ENCODE measurements at regions not wholly inside any gene's neighbourhood (a gene's known extent, or its start where the extent isn't known, plus 50 kb on each side); places are given as distances from the start of the nearest gene placed in this dataset.
"Not testable (repeated sequence)": the region's sequence is repeated elsewhere in the genome, so short reads cannot be mapped to it uniquely, and the experiment has no call there.

GRCh38 chr4:22609951-22610525, 82.7 kb upstream of the GBA3 start:
- not testable (repeated sequence) for H3K27ac Mint-ChIP-seq; H3K4me1 Mint-ChIP-seq; H3K27me3 Mint-ChIP-seq; H3K9me3 Mint-ChIP-seq; ATAC-seq (replicated peaks); H3K36me3 Mint-ChIP-seq; H3K4me3 Mint-ChIP-seq; DNase-seq

GRCh38 chr4:22614114-22614513, 78.6 kb upstream of the GBA3 start:
- Mint-ChIP-seq H3K9me3 (peaks cover 0 to 3% of the 10 kb centered on the region in 2 donors), H3K27ac (no peak overlapping the region)

GRCh38 chr4:22616516-22616915, 76.2 kb upstream of the GBA3 start:
- Mint-ChIP-seq H3K36me3 (no peaks in the 10 kb centered on the region), H3K27ac (no peak overlapping the region), H3K9me3 (peaks cover 1 to 6% of the 10 kb centered on the region in 2 donors), H3K4me1 (no peaks in the 10 kb centered on the region), H3K27me3 (no peaks in the 10 kb centered on the region), H3K4me3 (no peak overlapping the region)
- ATAC-seq (replicated peaks) (no peak), DNase-seq (no peak)

More at GRCh38 chr4:22614114-22614513, 78.6 kb upstream of the GBA3 start:
- H3K4me3 Mint-ChIP-seq: no peak overlapping the region
- ATAC-seq (replicated peaks) (no peak), DNase-seq (no peak)
- no peaks in the 10 kb centered on the region for H3K4me1 Mint-ChIP-seq
- no peaks in the 10 kb centered on the region for H3K27me3 Mint-ChIP-seq
- H3K36me3 Mint-ChIP-seq: no peaks in the 10 kb centered on the region

- H3K4me1 Mint-ChIP-seq; H3K27me3 Mint-ChIP-seq; H3K27ac Mint-ChIP-seq; ATAC-seq (replicated peaks); DNase-seq; H3K36me3 Mint-ChIP-seq; H3K4me3 Mint-ChIP-seq; H3K9me3 Mint-ChIP-seq: not testable (repeated sequence)
Measured at GRCh38 chr4:22620144-22620543, 72.6 kb upstream of the GBA3 start.

GRCh38 chr4:22621970-22622369, 70.8 kb upstream of the GBA3 start:
- not testable (repeated sequence) for H3K36me3 Mint-ChIP-seq, H3K4me1 Mint-ChIP-seq, H3K27ac Mint-ChIP-seq, H3K9me3 Mint-ChIP-seq, DNase-seq, H3K4me3 Mint-ChIP-seq, H3K27me3 Mint-ChIP-seq
- peak in 1 of 2 donors; percentile 12 for ATAC-seq (replicated peaks)

- H3K27me3 Mint-ChIP-seq; ATAC-seq (replicated peaks); H3K27ac Mint-ChIP-seq; H3K36me3 Mint-ChIP-seq; DNase-seq; H3K9me3 Mint-ChIP-seq; H3K4me3 Mint-ChIP-seq: not testable (repeated sequence)
- H3K4me1 Mint-ChIP-seq: peaks cover 5 to 13% of the 10 kb centered on the region in 2 donors
Measured at GRCh38 chr4:22624002-22624401, 68.7 kb upstream of the GBA3 start.

GRCh38 chr4:22625311-22625710, 67.4 kb upstream of the GBA3 start:
- H3K4me3 Mint-ChIP-seq: no peak overlapping the region

GRCh38 chr4:22627851-22628250, 64.9 kb upstream of the GBA3 start:
- not testable (repeated sequence) for ATAC-seq (replicated peaks); H3K27me3 Mint-ChIP-seq
- peaks cover 5 to 13% of the 10 kb centered on the region in 2 donors for H3K4me1 Mint-ChIP-seq

More at GRCh38 chr4:22625311-22625710, 67.4 kb upstream of the GBA3 start:
- DNase-seq (no peak), ATAC-seq (replicated peaks) (no peak)
- no peak overlapping the region for H3K27ac Mint-ChIP-seq
- no peaks in the 10 kb centered on the region for H3K36me3 Mint-ChIP-seq
- peaks cover 3 to 4% of the 10 kb centered on the region in 2 donors for H3K9me3 Mint-ChIP-seq
- no peaks in the 10 kb centered on the region for H3K27me3 Mint-ChIP-seq
- H3K4me1 Mint-ChIP-seq: peaks cover 5 to 13% of the 10 kb centered on the region in 2 donors

GRCh38 chr4:22630161-22630975, 62.4 kb upstream of the GBA3 start:
- DNase-seq; H3K9me3 Mint-ChIP-seq; H3K27me3 Mint-ChIP-seq; H3K36me3 Mint-ChIP-seq; ATAC-seq (replicated peaks); H3K4me3 Mint-ChIP-seq; H3K27ac Mint-ChIP-seq: not testable (repeated sequence)
- peaks cover 5 to 13% of the 10 kb centered on the region in 2 donors for H3K4me1 Mint-ChIP-seq

More at GRCh38 chr4:22627851-22628250, 64.9 kb upstream of the GBA3 start:
- not testable (repeated sequence) for DNase-seq, H3K36me3 Mint-ChIP-seq, H3K27ac Mint-ChIP-seq, H3K4me3 Mint-ChIP-seq, H3K9me3 Mint-ChIP-seq

GRCh38 chr4:22631167-22631566, 61.6 kb upstream of the GBA3 start:
- H3K4me1 Mint-ChIP-seq: peaks cover 5 to 13% of the 10 kb centered on the region in 2 donors
- H3K27me3 Mint-ChIP-seq, H3K27ac Mint-ChIP-seq, H3K36me3 Mint-ChIP-seq, H3K9me3 Mint-ChIP-seq, H3K4me3 Mint-ChIP-seq: not testable (repeated sequence)
- DNase-seq: peak; percentile 20
- ATAC-seq (replicated peaks): peak; percentile 73 to 80

GRCh38 chr4:22634541-22635181, 58.1 kb upstream of the GBA3 start:
- DNase-seq: no peak

GRCh38 chr4:22635182-22635549, 57.6 kb upstream of the GBA3 start:
- H3K9me3 Mint-ChIP-seq; ATAC-seq (replicated peaks); H3K36me3 Mint-ChIP-seq; H3K4me3 Mint-ChIP-seq; H3K4me1 Mint-ChIP-seq; H3K27ac Mint-ChIP-seq; H3K27me3 Mint-ChIP-seq; DNase-seq: not testable (repeated sequence)

More at GRCh38 chr4:22634541-22635181, 58.1 kb upstream of the GBA3 start:
- peaks cover 0 to 3% of the 10 kb centered on the region in 2 donors for H3K9me3 Mint-ChIP-seq
- H3K27ac Mint-ChIP-seq: no peak overlapping the region
- H3K27me3 Mint-ChIP-seq: no peaks in the 10 kb centered on the region
- no peak overlapping the region for H3K4me3 Mint-ChIP-seq
- ATAC-seq (replicated peaks): peak in 1 of 2 donors; percentile 31
- no peaks in the 10 kb centered on the region for H3K36me3 Mint-ChIP-seq
- H3K4me1 Mint-ChIP-seq: no peaks in the 10 kb centered on the region

GRCh38 chr4:22635692-22636091, 57.0 kb upstream of the GBA3 start:
- DNase-seq (no peak), ATAC-seq (replicated peaks) (no peak)
- Mint-ChIP-seq H3K27ac (no peak overlapping the region), H3K27me3 (no peaks in the 10 kb centered on the region), H3K36me3 (peaks cover 2% of the 10 kb centered on the region in 2 donors), H3K9me3 (peaks cover 2 to 5% of the 10 kb centered on the region in 2 donors), H3K4me3 (no peak overlapping the region), H3K4me1 (no peaks in the 10 kb centered on the region)

- no peaks in the 10 kb centered on the region for H3K4me1 Mint-ChIP-seq
- H3K27ac Mint-ChIP-seq: no peak overlapping the region
- no peak overlapping the region for H3K4me3 Mint-ChIP-seq
- no peaks in the 10 kb centered on the region for H3K27me3 Mint-ChIP-seq
- DNase-seq (no peak), ATAC-seq (replicated peaks) (no peak)
- peaks cover 2 to 3% of the 10 kb centered on the region in 2 donors for H3K36me3 Mint-ChIP-seq
- H3K9me3 Mint-ChIP-seq: peaks cover 8 to 10% of the 10 kb centered on the region in 2 donors
Measured at GRCh38 chr4:22637306-22637705, 55.4 kb upstream of the GBA3 start.
